ENCODE measurements at regions not wholly inside any gene's neighbourhood (a gene's known extent, or its start where the extent isn't known, plus 50 kb on each side); places are given as distances from the start of the nearest gene placed in this dataset.

DNA sequence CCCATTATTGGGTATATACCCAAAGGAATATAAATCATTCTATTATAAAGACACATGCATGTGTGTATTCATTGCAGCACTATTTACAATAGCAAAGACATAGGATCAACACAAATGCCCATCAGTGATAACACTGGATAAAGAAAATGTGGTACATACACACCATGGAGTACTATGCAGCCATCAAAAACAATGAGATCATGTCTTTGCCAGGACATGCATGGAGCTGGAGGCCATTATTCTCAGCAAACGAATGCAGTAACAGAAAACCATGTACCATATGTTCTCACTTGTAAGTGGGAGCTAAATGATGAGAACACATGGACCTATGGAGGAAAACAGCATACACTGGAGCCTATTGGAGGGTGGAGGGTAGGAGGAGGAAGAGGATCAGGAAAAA lies 402.4 kb downstream of the CSNK1G3 start:
- Histone ChIP-seq H3K4me3 (ENCODE audit: low read depth, low read length) (no peak overlapping the region), H3K27ac (no peak overlapping the region), H3K27me3 (replicated peaks) (no peaks in the 10 kb centered on the region), H3K36me3 (replicated peaks) (no peaks in the 10 kb centered on the region)
- in situ Hi-C loops (cut with HindIII; ENCODE audit: low pct_ligation_motif_present, low sequenced_read_pairs): no loop called here
- no peak for DNase-seq
- TF ChIP-seq, protein P1, sequence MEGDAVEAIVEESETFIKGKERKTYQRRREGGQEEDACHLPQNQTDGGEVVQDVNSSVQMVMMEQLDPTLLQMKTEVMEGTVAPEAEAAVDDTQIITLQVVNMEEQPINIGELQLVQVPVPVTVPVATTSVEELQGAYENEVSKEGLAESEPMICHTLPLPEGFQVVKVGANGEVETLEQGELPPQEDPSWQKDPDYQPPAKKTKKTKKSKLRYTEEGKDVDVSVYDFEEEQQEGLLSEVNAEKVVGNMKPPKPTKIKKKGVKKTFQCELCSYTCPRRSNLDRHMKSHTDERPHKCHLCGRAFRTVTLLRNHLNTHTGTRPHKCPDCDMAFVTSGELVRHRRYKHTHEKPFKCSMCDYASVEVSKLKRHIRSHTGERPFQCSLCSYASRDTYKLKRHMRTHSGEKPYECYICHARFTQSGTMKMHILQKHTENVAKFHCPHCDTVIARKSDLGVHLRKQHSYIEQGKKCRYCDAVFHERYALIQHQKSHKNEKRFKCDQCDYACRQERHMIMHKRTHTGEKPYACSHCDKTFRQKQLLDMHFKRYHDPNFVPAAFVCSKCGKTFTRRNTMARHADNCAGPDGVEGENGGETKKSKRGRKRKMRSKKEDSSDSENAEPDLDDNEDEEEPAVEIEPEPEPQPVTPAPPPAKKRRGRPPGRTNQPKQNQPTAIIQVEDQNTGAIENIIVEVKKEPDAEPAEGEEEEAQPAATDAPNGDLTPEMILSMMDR (IDR thresholded peaks at IDR 0.05; ENCODE audit: low read depth, low read length, missing control alignments): no peak

DNA sequence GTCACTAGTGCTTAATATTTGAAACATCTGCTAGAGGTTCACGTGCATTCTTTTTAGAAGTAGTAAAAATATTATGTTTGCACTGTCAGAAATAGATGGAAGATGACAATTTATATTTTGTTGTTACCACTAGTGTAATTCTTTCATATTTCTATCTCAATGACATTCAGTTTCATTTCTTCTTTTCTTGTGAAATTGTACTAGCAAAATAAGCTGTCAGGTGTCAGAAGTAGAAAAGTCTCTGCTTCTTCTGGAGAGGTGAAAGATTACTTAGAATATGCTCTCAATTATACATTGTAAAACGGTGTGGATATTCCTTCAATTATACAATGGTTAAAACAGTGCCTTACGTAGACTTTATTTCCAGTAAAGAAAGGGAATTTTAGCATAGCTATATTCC lies 395.4 kb downstream of the CSNK1G3 start:
- TF ChIP-seq, protein P1 (IDR thresholded peaks at IDR 0.05; ENCODE audit: low read depth, low read length, missing control alignments): no peak
- Histone ChIP-seq H3K27me3 (replicated peaks) (no peaks in the 10 kb centered on the region), H3K36me3 (replicated peaks) (no peaks in the 10 kb centered on the region)

DNA sequence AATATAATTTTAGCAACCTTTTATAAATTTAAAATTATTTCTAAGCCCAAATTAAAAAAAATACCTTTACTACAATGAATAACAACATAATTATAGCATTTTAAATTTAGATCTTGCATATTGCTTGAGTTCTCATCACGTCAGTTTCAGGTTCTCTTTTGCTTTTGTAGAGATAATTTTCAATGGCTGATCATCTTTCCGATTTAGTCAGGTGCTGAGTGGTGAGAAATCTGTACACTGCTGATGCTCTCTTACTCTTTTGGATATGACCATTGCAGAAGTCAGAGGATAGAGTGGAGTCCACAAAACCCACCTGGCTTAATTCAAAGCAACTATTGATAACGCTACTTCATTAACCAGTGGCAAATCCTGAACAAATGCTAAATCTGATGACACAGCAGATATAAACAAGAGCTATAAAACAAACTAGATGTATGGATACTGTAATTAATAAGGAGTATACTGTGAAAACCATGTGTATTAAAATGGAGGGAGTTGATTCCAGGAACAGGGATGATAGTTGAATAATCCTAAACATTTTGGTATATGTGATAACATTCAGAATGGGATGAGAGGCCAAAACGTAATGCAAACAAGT lies 394.8 kb downstream of the CSNK1G3 start:
- Histone ChIP-seq H3K27ac (no peak overlapping the region), H3K27me3 (replicated peaks) (no peaks in the 10 kb centered on the region), H3K4me3 (ENCODE audit: low read depth, low read length) (no peak overlapping the region), H3K36me3 (replicated peaks) (no peaks in the 10 kb centered on the region)
- in situ Hi-C loops (cut with HindIII; ENCODE audit: low pct_ligation_motif_present, low sequenced_read_pairs): no loop called here
- TF ChIP-seq, protein P1 (IDR thresholded peaks at IDR 0.05; ENCODE audit: low read depth, low read length, missing control alignments): no peak
- no peak for DNase-seq

More for the DNA sequence above, 395.4 kb downstream of the CSNK1G3 start:
- Histone ChIP-seq H3K4me3 (ENCODE audit: low read depth, low read length) (no peak overlapping the region), H3K27ac (no peak overlapping the region)
- in situ Hi-C loops (cut with HindIII; ENCODE audit: low pct_ligation_motif_present, low sequenced_read_pairs): no loop called here
- DNase-seq: no peak

DNA sequence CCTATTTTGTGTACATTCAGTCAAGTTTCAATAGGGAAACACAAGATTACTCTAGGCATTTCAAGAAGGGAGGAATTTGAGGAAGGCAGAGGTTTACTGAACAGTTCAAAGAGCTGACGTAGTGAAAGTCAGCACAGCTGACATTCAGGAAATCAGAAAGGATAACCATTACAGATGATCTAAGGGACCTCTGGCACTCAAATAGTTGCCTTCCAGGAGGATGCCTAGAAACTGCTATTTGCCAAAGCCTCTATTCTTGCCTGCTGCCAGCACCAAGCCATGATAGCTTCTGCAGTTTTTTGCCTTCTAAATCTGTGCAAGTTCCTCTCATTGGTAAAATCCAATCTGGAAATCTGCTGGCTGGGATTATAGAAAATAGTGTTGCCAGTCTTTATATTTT lies 373.1 kb downstream of the CSNK1G3 start:
- Histone ChIP-seq H3K36me3 (replicated peaks) (no peaks in the 10 kb centered on the region), H3K27ac (no peak overlapping the region), H3K4me3 (ENCODE audit: low read depth, low read length) (no peak overlapping the region), H3K27me3 (replicated peaks) (no peaks in the 10 kb centered on the region)
- TF ChIP-seq, protein P1 (IDR thresholded peaks at IDR 0.05; ENCODE audit: low read depth, low read length, missing control alignments): no peak
- DNase-seq: no peak
- in situ Hi-C loops (cut with HindIII; ENCODE audit: low pct_ligation_motif_present, low sequenced_read_pairs): no loop called here

DNA sequence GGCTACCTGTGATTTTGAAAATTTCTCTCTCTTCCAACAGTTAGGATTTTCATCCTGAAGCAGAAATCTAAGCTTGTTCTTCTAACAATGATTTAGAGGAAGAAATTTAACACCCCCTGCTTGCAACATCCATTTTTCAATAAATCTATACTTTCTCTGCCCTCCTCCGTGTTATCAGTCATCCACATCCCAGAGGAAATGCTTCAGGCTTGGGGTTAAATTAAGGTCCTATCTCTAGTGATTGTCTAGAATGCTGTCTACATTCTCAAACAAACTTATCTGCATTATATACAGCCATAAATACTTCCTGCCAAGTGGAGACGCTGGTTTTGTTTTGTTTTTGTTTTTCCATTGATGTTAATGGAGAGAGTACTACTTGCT lies 371.0 kb downstream of the CSNK1G3 start:
- in situ Hi-C loops (cut with HindIII; ENCODE audit: low pct_ligation_motif_present, low sequenced_read_pairs): no loop called here
- Histone ChIP-seq H3K27ac (peak overlapping the region; percentile 19), H3K4me3 (ENCODE audit: low read depth, low read length) (no peak overlapping the region), H3K36me3 (replicated peaks) (no peaks in the 10 kb centered on the region), H3K27me3 (replicated peaks) (no peaks in the 10 kb centered on the region)
- TF ChIP-seq, protein P1 (IDR thresholded peaks at IDR 0.05; ENCODE audit: low read depth, low read length, missing control alignments): no peak
- peak; percentile 40 for DNase-seq

DNA sequence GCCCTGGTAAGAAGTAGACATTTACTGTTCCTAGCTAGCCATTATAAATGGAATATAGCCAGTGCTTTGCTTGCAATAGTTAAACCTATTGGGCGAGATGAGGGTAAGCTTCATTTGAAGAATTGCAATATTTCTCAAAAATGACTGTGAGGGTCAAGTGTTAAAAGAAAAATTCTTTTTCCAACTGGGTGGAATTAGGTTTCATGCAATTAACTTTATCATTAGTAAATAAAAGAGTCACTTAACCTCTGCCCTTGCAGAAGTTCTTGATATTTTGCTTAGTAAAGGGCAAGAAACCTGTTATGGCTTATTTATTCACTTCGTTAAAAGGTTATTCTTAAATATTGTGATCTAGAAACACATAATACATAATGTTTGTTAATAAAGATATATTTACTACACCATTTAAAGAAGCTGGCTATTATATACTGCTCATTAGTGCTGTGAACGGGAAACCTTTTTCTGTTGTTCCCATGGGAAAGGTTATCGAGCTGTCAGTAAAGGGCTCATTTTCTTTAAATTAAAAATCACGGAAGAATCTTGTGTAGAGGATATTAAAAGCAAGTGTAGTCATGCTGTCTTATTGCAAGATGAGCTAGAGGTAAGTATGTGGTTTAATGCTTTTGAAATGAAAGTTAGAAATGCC lies 370.5 kb downstream of the CSNK1G3 start:
- TF ChIP-seq, protein P1 (IDR thresholded peaks at IDR 0.05; ENCODE audit: low read depth, low read length, missing control alignments): no peak
- in situ Hi-C loops (cut with HindIII; ENCODE audit: low pct_ligation_motif_present, low sequenced_read_pairs): no loop called here
- Histone ChIP-seq H3K4me3 (ENCODE audit: low read depth, low read length) (no peak overlapping the region), H3K36me3 (replicated peaks) (no peaks in the 10 kb centered on the region), H3K27ac (peak overlapping the region; percentile 19), H3K27me3 (replicated peaks) (no peaks in the 10 kb centered on the region)
- DNase-seq: no peak
